ENCODE measurements at regions not wholly inside any gene's neighbourhood (a gene's known extent, or its start where the extent isn't known, plus 50 kb on each side); places are given as distances from the start of the nearest gene placed in this dataset.
"Not testable (repeated sequence)": the region's sequence is repeated elsewhere in the genome, so short reads cannot be mapped to it uniquely, and the experiment has no call there.

DNA sequence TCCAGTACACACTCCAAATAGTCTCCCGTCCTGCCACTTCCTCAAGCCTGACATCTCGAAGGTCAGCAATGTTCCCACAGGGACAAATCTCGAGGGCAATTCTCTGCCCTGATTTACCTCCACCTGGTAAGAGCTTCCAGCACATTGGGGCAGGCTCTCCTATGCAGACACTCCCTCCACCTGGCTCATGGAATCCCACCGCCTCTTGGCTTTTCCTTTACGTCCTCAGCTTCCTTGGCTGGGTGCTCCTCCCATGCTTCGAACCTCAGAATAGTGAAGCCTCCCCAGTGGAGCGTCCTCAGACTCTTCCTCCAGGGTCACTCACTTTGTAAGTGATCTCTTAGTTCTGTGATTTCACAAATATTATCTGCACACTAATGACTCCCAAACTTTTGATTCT is 205.2 kb upstream of the ECI2 start:
- H3K36me3 ChIP-seq, result no peaks in the 10 kb centered on the region
- H3K27me3 ChIP-seq, result no peaks in the 10 kb centered on the region
- TF ChIP-seq POLR2A (IDR thresholded peaks at IDR 0.05) (no peak), EP300 (IDR thresholded peaks at IDR 0.05) (no peak), POLR2AphosphoS5 (IDR thresholded peaks at IDR 0.05) (no peak)
- TF ChIP-seq, protein P1, sequence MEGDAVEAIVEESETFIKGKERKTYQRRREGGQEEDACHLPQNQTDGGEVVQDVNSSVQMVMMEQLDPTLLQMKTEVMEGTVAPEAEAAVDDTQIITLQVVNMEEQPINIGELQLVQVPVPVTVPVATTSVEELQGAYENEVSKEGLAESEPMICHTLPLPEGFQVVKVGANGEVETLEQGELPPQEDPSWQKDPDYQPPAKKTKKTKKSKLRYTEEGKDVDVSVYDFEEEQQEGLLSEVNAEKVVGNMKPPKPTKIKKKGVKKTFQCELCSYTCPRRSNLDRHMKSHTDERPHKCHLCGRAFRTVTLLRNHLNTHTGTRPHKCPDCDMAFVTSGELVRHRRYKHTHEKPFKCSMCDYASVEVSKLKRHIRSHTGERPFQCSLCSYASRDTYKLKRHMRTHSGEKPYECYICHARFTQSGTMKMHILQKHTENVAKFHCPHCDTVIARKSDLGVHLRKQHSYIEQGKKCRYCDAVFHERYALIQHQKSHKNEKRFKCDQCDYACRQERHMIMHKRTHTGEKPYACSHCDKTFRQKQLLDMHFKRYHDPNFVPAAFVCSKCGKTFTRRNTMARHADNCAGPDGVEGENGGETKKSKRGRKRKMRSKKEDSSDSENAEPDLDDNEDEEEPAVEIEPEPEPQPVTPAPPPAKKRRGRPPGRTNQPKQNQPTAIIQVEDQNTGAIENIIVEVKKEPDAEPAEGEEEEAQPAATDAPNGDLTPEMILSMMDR (IDR thresholded peaks at IDR 0.05), result no peak
- H3K9me3 ChIP-seq, result no peaks in the 10 kb centered on the region
- H3K4me1 ChIP-seq, result no peaks in the 10 kb centered on the region
- DNase-seq, result no peak
- intact Hi-C loops (cut with DNase I; ENCODE audit: low total_unique reads), result no loop called here
- WGBS, 5 donors, result 82 to 93% (median 90%) methylated on average over 7 of the region's 7 CpGs
- no peak overlapping the region for H3K27ac ChIP-seq
- no peak overlapping the region for H3K4me3 ChIP-seq

DNA sequence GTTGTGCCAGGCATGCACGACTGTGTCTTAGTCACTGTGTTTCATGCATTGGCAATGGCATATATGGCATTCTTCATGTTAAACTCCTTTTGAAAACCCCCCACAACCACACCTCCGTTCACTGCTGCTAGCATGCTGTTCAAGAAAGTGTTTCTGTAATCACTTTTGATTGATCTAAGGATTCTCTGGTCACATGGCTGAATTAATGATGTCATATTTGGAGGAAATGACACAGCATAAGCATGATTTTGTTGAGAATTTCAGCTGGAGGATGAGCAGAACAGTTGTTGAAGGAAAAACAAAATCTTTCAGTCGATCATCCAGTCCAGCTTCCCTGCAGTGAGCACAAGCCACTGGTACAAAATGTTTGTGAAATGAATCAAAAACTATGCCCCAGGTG is 203.5 kb upstream of the ECI2 start:
- TF ChIP-seq POLR2A (IDR thresholded peaks at IDR 0.05) (no peak), EP300 (IDR thresholded peaks at IDR 0.05) (no peak), POLR2AphosphoS5 (IDR thresholded peaks at IDR 0.05) (no peak)
- TF ChIP-seq, protein P1 (IDR thresholded peaks at IDR 0.05), result no peak
- intact Hi-C loops (cut with DNase I; ENCODE audit: low total_unique reads), result no loop called here
- Histone ChIP-seq H3K4me1 (no peaks in the 10 kb centered on the region), H3K36me3 (no peaks in the 10 kb centered on the region), H3K27me3 (peaks cover 0 to 4% (median 0%) of the 10 kb centered on the region in 3 donors), H3K9me3 (no peaks in the 10 kb centered on the region), H3K4me3 (no peak overlapping the region), H3K27ac (no peak overlapping the region)
- DNase-seq, result no peak
- WGBS, 5 donors, result 80 to 91% (median 87%) methylated on average over 3 of the region's 3 CpGs

DNA sequence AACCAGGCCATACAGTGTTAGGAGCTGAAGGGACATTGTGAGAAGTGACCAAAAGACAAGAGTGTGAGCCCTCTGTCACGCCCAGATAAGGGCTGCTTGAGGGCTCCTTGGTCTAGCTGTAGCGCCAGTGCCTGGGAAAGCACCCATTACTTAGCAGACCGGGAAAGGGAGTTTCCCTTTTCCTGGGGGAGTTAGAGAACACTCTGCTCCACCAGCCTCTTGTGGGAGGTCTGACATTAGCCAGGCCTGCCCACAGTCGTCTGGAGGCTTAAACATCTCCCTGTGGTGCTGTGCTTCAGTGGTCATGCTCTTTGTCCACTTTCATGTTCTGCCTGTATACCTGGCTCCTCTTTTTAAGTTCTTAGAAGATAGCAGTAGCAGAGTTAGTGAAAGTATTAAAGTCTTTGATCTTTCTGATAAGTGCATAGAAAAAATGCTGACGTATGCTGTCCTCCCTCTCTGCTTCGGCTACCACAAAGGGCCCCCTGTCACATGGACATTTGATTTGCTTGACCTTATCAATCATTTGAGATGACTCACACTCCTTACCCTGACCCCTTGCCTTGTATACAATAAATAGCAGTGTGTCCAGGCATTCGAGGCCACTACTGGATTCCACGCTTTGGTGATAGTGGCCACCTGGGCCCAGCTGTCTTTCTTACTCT is 201.5 kb upstream of the ECI2 start:
- peak overlapping the region in 1 of 5 donors; percentile 34 for H3K27ac ChIP-seq
- TF ChIP-seq POLR2A (IDR thresholded peaks at IDR 0.05), result no peak
- no peak for TF ChIP-seq EP300 (IDR thresholded peaks at IDR 0.05)
- TF ChIP-seq POLR2AphosphoS5 (IDR thresholded peaks at IDR 0.05), result peak in 1 of 3 donors; percentile 42
- no peaks in the 10 kb centered on the region for H3K9me3 ChIP-seq
- H3K36me3 ChIP-seq, result no peaks in the 10 kb centered on the region
- no peak overlapping the region for H3K4me3 ChIP-seq
- H3K27me3 ChIP-seq, result peaks cover 0 to 4% (median 0%) of the 10 kb centered on the region in 3 donors
- WGBS, 5 donors, result 40 to 53% (median 46%) methylated on average over 8 of the region's 8 CpGs
- DNase-seq, result no peak
- no peaks in the 10 kb centered on the region for H3K4me1 ChIP-seq
- intact Hi-C loops (cut with DNase I; ENCODE audit: low total_unique reads), result no loop called here

DNA sequence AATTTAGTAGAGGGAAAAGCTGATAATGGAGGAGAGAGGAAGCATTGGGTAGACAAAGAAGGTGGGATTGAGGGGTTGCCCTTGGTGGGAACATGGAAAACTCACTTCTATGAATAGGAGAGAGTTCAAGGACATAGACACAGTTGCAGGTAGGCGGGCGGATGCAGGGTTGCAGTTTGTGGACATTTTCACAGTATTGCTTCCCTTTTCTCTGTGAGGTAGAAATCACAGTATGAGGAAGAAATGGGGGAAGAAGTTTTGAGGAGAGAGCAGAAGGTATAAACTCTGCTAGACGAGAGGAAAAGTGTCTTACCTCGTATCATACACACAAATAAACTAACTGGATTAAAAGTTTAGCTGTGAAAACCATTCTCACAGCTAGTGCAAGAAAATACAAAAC is 200.7 kb upstream of the ECI2 start:
- no peaks in the 10 kb centered on the region for H3K36me3 ChIP-seq
- intact Hi-C loops (cut with DNase I; ENCODE audit: low total_unique reads), result no loop called here
- 76 to 79% (median 77%) methylated on average over 4 of the region's 4 CpGs for WGBS, 5 donors
- no peak for DNase-seq
- no peak overlapping the region for H3K27ac ChIP-seq
- TF ChIP-seq EP300 (IDR thresholded peaks at IDR 0.05) (no peak), POLR2A (IDR thresholded peaks at IDR 0.05) (no peak), POLR2AphosphoS5 (IDR thresholded peaks at IDR 0.05) (no peak)
- TF ChIP-seq, protein P1 (IDR thresholded peaks at IDR 0.05), result no peak
- no peaks in the 10 kb centered on the region for H3K9me3 ChIP-seq
- H3K4me1 ChIP-seq, result no peaks in the 10 kb centered on the region
- H3K4me3 ChIP-seq, result no peak overlapping the region
- H3K27me3 ChIP-seq, result peaks cover 0 to 4% (median 0%) of the 10 kb centered on the region in 3 donors

DNA sequence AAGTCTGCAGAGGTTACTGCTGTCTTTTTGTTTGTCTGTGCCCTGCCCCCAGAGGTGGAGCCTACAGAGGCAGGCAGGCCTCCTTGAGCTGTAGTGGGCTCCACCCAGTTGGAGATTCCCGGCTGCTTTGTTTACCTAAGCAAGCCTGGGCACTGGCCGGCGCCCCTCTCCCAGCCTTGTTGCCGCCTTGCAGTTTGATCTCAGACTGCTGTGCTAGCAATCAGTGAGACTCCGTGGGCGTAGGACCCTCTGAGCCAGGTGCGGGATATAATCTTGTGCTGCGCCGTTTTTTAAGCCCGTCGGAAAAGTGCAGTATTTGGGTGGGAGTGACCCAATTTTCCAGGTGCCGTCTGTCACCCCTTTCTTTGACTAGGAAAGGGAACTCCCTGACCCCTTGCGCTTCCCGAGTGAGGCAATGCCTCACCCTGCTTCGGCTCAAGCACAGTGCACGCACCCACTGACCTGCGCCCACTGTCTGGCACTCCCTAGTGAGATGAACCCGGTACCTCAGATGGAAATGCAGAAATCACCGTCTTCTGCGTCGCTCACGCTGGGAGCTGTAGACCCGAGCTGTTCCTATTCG is 198.9 kb upstream of the ECI2 start:
- H3K27ac ChIP-seq; H3K4me1 ChIP-seq; H3K4me3 ChIP-seq; H3K36me3 ChIP-seq; DNase-seq; H3K27me3 ChIP-seq; intact Hi-C loops (cut with DNase I; ENCODE audit: low total_unique reads); H3K9me3 ChIP-seq: not testable (repeated sequence)
- 64 to 79% (median 73%) methylated on average over 20 to 24 of the region's 24 CpGs for WGBS, 5 donors

Measured in stomach (tissue), 8 donors.